IMR-90 (cell line): ENCODE measurements at regions not wholly inside any gene's neighbourhood (a gene's known extent, or its start where the extent isn't known, plus 50 kb on each side); places are given as distances from the start of the nearest gene placed in this dataset.

ENCODE experiments used
- ATAC-seq: fragments of 200-7000 bp; cut with Tn5 transposase; 2 replicates; pipeline ENCODE4 v1.9.1; 2020; ENCODE audit warnings: low read depth, mild to moderate bottlenecking, moderate library complexity
- BruUV-seq: library from RNA; stranded (reverse); fragments of 400-500 nt; replicated peaks from 2 replicates; lab custom pipeline; 2021; lab: Mats Ljungman, UMichigan
- CTCF ChIA-PET: fragments of 300-600 bp; formaldehyde crosslinking; extraction: SDS; loops from one replicate; lab custom pipeline; 2021; ENCODE audit warnings: antibody characterized with exemption; lab: Yijun Ruan, JAX
- POLR2A ChIA-PET: fragments of 300-600 bp; sonication (Branson Sonifier 250); formaldehyde crosslinking; loops from one replicate; lab custom pipeline; 2022; ENCODE audit warnings: antibody characterized with exemption; ENCODE audit not compliant: unreplicated experiment; lab: Charles Lee
- DNase-seq: peaks from one replicate; pipeline ENCODE4 v3.0.0; 2013
- H2AFZ ChIP-seq: replicated peaks from 2 replicates; pipeline ENCODE3; 2013; ENCODE audit warnings: low read length, mild to moderate bottlenecking; ENCODE audit not compliant: poor library complexity
- H2AK5ac ChIP-seq: 2 replicates; pipeline ENCODE4 v1.6.1; 2013; ENCODE audit warnings: low read depth, low read length, inconsistent platforms
- H2AK9ac ChIP-seq: replicated peaks from 2 replicates; pipeline ENCODE3; 2013; ENCODE audit warnings: mild to moderate bottlenecking, low read depth, low read length, moderate library complexity; ENCODE audit not compliant: poor library complexity
- H2BK120ac ChIP-seq: 2 replicates; pipeline ENCODE4 v1.6.1; 2013; ENCODE audit warnings: low read depth, low read length, inconsistent platforms
- H2BK15ac ChIP-seq: 3 replicates; pipeline ENCODE4 v1.6.1; 2013; ENCODE audit warnings: low read depth, low read length, inconsistent platforms
- H2BK20ac ChIP-seq: 2 replicates; pipeline ENCODE4 v1.6.1; 2013; ENCODE audit warnings: low read depth, mild to moderate bottlenecking, inconsistent platforms, low read length, moderate library complexity
- H2BK5ac ChIP-seq: 2 replicates; pipeline ENCODE4 v1.6.1; 2013; ENCODE audit warnings: mild to moderate bottlenecking, low read depth, low read length, inconsistent platforms; ENCODE audit not compliant: poor library complexity, severe bottlenecking
- H3K14ac ChIP-seq: replicated peaks from 2 replicates; pipeline ENCODE4 v1.6.1; 2013; ENCODE audit warnings: low read depth, low read length, inconsistent platforms
- H3K18ac ChIP-seq: 2 replicates; pipeline ENCODE4 v1.6.1; 2013; ENCODE audit warnings: low read depth, low read length, control low read depth
- H3K23ac ChIP-seq: 2 replicates; pipeline ENCODE4 v1.6.1; 2013; ENCODE audit warnings: low read depth, low read length, inconsistent platforms
- H3K27ac ChIP-seq: 2 replicates; pipeline ENCODE4 v1.5.1; 2013; ENCODE audit warnings: mild to moderate bottlenecking, control low read depth, low read length; ENCODE audit not compliant: insufficient read depth
- H3K27me3 ChIP-seq: 2 replicates; pipeline ENCODE4 v1.6.1; 2013; ENCODE audit warnings: low read length; ENCODE audit not compliant: control insufficient read depth, insufficient read depth
- H3K36me3 ChIP-seq: 2 replicates; pipeline ENCODE4 v1.6.1; 2013; ENCODE audit warnings: low read length, mixed read lengths; ENCODE audit not compliant: control insufficient read depth, insufficient read depth
- H3K4ac ChIP-seq: 2 replicates; pipeline ENCODE4 v1.6.1; 2013; ENCODE audit warnings: low read depth, low read length, inconsistent platforms
- H3K4me1 ChIP-seq: 2 replicates; pipeline ENCODE4 v1.6.1; 2013; ENCODE audit warnings: low read length, mixed read lengths; ENCODE audit not compliant: control insufficient read depth, insufficient read depth
- H3K4me2 ChIP-seq: 2 replicates; pipeline ENCODE4 v1.6.1; 2013; ENCODE audit warnings: low read depth, mild to moderate bottlenecking, control low read depth, low read length, moderate library complexity
- H3K4me3 ChIP-seq: 2 replicates; pipeline ENCODE4 v1.5.1; 2013; ENCODE audit warnings: low read depth, mild to moderate bottlenecking, control low read depth, low read length, moderate library complexity; ENCODE audit not compliant: insufficient read depth
- H3K56ac ChIP-seq: 2 replicates; pipeline ENCODE4 v1.6.1; 2013; ENCODE audit warnings: low read length, inconsistent platforms; ENCODE audit not compliant: insufficient read depth; ENCODE audit errors: extremely low read depth
- H3K79me1 ChIP-seq, 2 experiments: 2 replicates each; pipeline ENCODE4 v1.6.1; 2013; ENCODE audit warnings: low read length in 2 of 2, inconsistent platforms in 1 of 2, low read depth in 1 of 2
- H3K9ac ChIP-seq: 2 replicates; pipeline ENCODE4 v1.6.1; 2013; ENCODE audit warnings: low read depth, low read length, control low read depth
- H3K9me1 ChIP-seq: 2 replicates; pipeline ENCODE4 v1.6.1; 2013; ENCODE audit warnings: low read length, inconsistent platforms; ENCODE audit not compliant: insufficient read depth
- H3K9me3 ChIP-seq: 2 replicates; pipeline ENCODE4 v1.6.1; 2013; ENCODE audit warnings: low read length; ENCODE audit not compliant: control insufficient read depth, insufficient read depth
- H4K20me1 ChIP-seq: 2 replicates; pipeline ENCODE4 v1.6.1; 2013; ENCODE audit warnings: low read length, inconsistent platforms; ENCODE audit not compliant: insufficient read depth
- H4K5ac ChIP-seq: 2 replicates; pipeline ENCODE4 v1.6.1; 2013; ENCODE audit warnings: mild to moderate bottlenecking, low read depth, low read length, control low read depth
- H4K8ac ChIP-seq, 2 experiments: 2 replicates each; pipeline ENCODE4 v1.6.1; 2013; ENCODE audit warnings: low read depth in 2 of 2, low read length in 2 of 2, control low read depth in 1 of 2, inconsistent platforms in 1 of 2
- H4K91ac ChIP-seq: 2 replicates; pipeline ENCODE4 v1.6.1; 2013; ENCODE audit warnings: low read depth, low read length, inconsistent platforms; ENCODE audit not compliant: insufficient read depth
- BHLHE40 ChIP-seq: fragments of 150-350 bp; IDR thresholded peaks from 2 replicates; pipeline ENCODE4 v1.6.1; 2016; ENCODE audit warnings: mild to moderate bottlenecking, low read depth, low read length
- CEBPB ChIP-seq: IDR thresholded peaks from 2 replicates; pipeline ENCODE4 v1.6.1; 2012; ENCODE audit warnings: low read depth, low read length, improper control_type of control experiment
- CHD1 ChIP-seq: IDR thresholded peaks from 2 replicates; pipeline ENCODE4 v1.6.1; 2012; ENCODE audit warnings: low read depth, low read length, improper control_type of control experiment
- ELK1 ChIP-seq: fragments of 150-350 bp; IDR thresholded peaks from 2 replicates; pipeline ENCODE4 v1.6.1; 2016; ENCODE audit warnings: low read depth, mild to moderate bottlenecking, low read length, moderate library complexity, borderline replicate concordance
- MAFK ChIP-seq: IDR thresholded peaks from 2 replicates; pipeline ENCODE4 v1.6.1; 2012; ENCODE audit warnings: low read depth, low read length, improper control_type of control experiment
- MAZ ChIP-seq: IDR thresholded peaks from 2 replicates; pipeline ENCODE4 v1.6.1; 2012; ENCODE audit warnings: low read depth, mild to moderate bottlenecking, low read length, improper control_type of control experiment, moderate library complexity, borderline replicate concordance
- MXI1 ChIP-seq: IDR thresholded peaks from 2 replicates; pipeline ENCODE4 v1.6.1; 2012; ENCODE audit warnings: low read depth, mild to moderate bottlenecking, low read length, moderate library complexity, borderline replicate concordance
- NFE2L2 ChIP-seq: fragments of 150-350 bp; IDR thresholded peaks from 2 replicates; pipeline ENCODE4 v1.6.1; 2016; ENCODE audit warnings: low read depth, mild to moderate bottlenecking, low read length
- POLR2A ChIP-seq: IDR thresholded peaks from 2 replicates; pipeline ENCODE4 v1.6.1; 2012; ENCODE audit warnings: mild to moderate bottlenecking, low read depth, low read length
- RAD21 ChIP-seq: IDR thresholded peaks from 2 replicates; pipeline ENCODE4 v1.6.1; 2012; ENCODE audit warnings: low read length, improper control_type of control experiment
- RFX5 ChIP-seq: IDR thresholded peaks from 2 replicates; pipeline ENCODE4 v1.8.0; 2012; ENCODE audit warnings: low read depth, mild to moderate bottlenecking, low read length, moderate library complexity
- SMC3 ChIP-seq: fragments of 150-350 bp; IDR thresholded peaks from 2 replicates; pipeline ENCODE4 v1.6.1; 2016; ENCODE audit warnings: low read depth, mild to moderate bottlenecking, antibody characterized with exemption, low read length, moderate library complexity
- USF2 ChIP-seq: fragments of 150-350 bp; IDR thresholded peaks from 2 replicates; pipeline ENCODE4 v1.6.1; 2017; ENCODE audit warnings: mild to moderate bottlenecking, antibody characterized with exemption, low read length, low read depth
- dilution Hi-C: fragments of 300-500 bp; cut with HindIII; formaldehyde crosslinking; loops from one replicate; pipeline ENCODE4 v1.14.3; 2018; ENCODE audit warnings: low sequenced_read_pairs; ENCODE audit not compliant: unreplicated experiment
- in situ Hi-C: fragments of 300-500 bp; cut with MboI; formaldehyde crosslinking; loops from 3 replicates; pipeline ENCODE4 v1.14.3; 2019; ENCODE audit warnings: low sequenced_read_pairs, inconsistent platforms, mixed read lengths
- intact Hi-C: fragments of 100-400 bp; cut with micrococcal nuclease; formaldehyde crosslinking; loops from 2 replicates; pipeline ENCODE4 v1.10.0; 2022

GRCh38 chr6:159520002-159520401, 173.0 kb downstream of the SOD2 start:
- Histone ChIP-seq H3K9me3 (no peaks in the 10 kb centered on the region), H3K4ac (no peak overlapping the region), H3K14ac (no peak overlapping the region), H3K27me3 (no peaks in the 10 kb centered on the region), H2BK20ac (no peak overlapping the region), H3K18ac (no peak overlapping the region), H3K23ac (no peak overlapping the region), H4K91ac (no peak overlapping the region), H3K9me1 (no peaks in the 10 kb centered on the region), H3K4me3 (no peak overlapping the region), H2BK120ac (no peak overlapping the region), H3K4me1 (no peaks in the 10 kb centered on the region), H2AFZ (no peak overlapping the region), H3K9ac (no peak overlapping the region), H2BK5ac (no peak overlapping the region), H2AK5ac (no peak overlapping the region), H4K5ac (no peak overlapping the region), H3K56ac (no peak overlapping the region), H4K20me1 (no peaks in the 10 kb centered on the region), H2BK15ac (no peak overlapping the region), H2AK9ac (no peak overlapping the region), H3K4me2 (no peak overlapping the region), H3K27ac (no peak overlapping the region), H3K36me3 (no peaks in the 10 kb centered on the region), H3K79me1 (no peaks in the 10 kb centered on the region), H4K8ac (no peak overlapping the region)
- BruUV-seq: no TSS peak
- in situ Hi-C loops: no loop called here
- no peak for ATAC-seq
- DNase-seq: no peak
- dilution Hi-C loops: no loop called here
- POLR2A ChIA-PET: no interaction called here
- TF ChIP-seq RAD21 (no peak), MAFK (no peak), MAZ (no peak), CHD1 (no peak), CEBPB (no peak), NFE2L2 (no peak), RFX5 (no peak), MXI1 (no peak), SMC3 (no peak), USF2 (no peak), ELK1 (no peak), POLR2A (no peak), BHLHE40 (no peak)
- CTCF ChIA-PET: no interaction called here
- intact Hi-C loops: no loop called here
